ENCODE measurements at regions not wholly inside any gene's neighbourhood (a gene's known extent, or its start where the extent isn't known, plus 50 kb on each side); places are given as distances from the start of the nearest gene placed in this dataset.

DNA sequence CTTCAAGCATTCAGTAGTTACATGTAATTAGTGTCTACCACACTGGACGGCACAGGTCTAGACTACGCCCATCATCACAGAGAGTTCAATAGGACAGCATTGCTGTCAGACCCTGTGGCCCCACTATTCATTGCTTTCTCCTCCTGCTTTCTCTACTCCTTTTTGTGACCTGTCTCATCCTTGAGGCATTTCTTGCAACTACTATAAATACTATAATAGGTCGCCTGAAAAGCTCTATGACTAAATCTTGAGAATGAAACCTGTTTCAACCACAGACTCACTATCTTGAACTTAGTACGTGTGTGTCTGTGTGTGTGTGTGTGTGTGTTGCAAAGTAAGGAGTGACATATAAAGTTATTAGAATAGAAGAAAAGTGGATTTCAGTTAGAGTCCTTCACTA is 252.9 kb upstream of the KLF3 start:
- Histone ChIP-seq H3K4me1 (peaks cover 4% of the 10 kb centered on the region), H3K4me3 (no peak overlapping the region), H3K27ac (no peak overlapping the region), H3K36me3 (replicated peaks in 1 of 2; ENCODE audit: insufficient read depth in 1 of 2, low read depth in 2 of 2) (no peaks in the 10 kb centered on the region), H3K9me3 (no peaks in the 10 kb centered on the region), H3K27me3 (no peaks in the 10 kb centered on the region)
- intact Hi-C loops (cut with DNase I): no loop called here
- DNase-seq: no peak
- WGBS, 2 donors: 69 to 77% methylated on average over 4 of the region's 4 CpGs
- ATAC-seq: no peak
- TF ChIP-seq POLR2A (IDR thresholded peaks at IDR 0.05): no peak
- TF ChIP-seq, protein P1, sequence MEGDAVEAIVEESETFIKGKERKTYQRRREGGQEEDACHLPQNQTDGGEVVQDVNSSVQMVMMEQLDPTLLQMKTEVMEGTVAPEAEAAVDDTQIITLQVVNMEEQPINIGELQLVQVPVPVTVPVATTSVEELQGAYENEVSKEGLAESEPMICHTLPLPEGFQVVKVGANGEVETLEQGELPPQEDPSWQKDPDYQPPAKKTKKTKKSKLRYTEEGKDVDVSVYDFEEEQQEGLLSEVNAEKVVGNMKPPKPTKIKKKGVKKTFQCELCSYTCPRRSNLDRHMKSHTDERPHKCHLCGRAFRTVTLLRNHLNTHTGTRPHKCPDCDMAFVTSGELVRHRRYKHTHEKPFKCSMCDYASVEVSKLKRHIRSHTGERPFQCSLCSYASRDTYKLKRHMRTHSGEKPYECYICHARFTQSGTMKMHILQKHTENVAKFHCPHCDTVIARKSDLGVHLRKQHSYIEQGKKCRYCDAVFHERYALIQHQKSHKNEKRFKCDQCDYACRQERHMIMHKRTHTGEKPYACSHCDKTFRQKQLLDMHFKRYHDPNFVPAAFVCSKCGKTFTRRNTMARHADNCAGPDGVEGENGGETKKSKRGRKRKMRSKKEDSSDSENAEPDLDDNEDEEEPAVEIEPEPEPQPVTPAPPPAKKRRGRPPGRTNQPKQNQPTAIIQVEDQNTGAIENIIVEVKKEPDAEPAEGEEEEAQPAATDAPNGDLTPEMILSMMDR (IDR thresholded peaks at IDR 0.05): no peak

DNA sequence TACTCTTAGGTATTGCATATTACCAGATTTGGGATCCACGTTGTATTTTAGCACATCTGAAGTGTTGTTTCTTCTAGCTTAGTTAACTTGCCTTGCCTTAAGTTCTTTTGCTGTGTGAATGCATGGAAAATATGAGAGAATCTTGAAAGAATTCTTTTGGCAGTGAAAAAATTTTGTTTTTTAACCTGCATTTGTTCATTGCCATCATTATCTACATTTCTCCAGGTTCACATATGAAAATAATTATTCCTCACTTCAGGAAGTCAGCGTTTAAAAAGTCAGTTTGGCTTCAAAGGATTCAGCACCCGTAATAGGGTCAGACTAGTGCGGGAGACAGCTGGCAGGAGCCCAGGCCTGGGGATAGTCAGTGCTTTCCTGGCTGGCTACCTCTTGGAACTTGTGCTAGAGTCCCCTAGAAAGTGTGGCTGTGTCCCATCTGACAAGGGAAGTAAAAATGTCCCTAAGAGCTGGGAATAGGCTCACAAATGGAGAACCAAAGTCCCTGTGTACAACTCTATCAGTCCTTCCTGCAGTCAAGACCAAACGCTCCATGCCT is 251.9 kb upstream of the KLF3 start:
- H3K27me3 ChIP-seq: no peaks in the 10 kb centered on the region
- no peak overlapping the region for H3K4me3 ChIP-seq
- intact Hi-C loops (cut with DNase I): no loop called here
- DNase-seq (no peak), ATAC-seq (no peak)
- TF ChIP-seq, protein P1 (IDR thresholded peaks at IDR 0.05): no peak
- no peak for TF ChIP-seq POLR2A (IDR thresholded peaks at IDR 0.05)
- H3K9me3 ChIP-seq: no peaks in the 10 kb centered on the region
- H3K4me1 ChIP-seq: peaks cover 4% of the 10 kb centered on the region
- 60 to 67% methylated on average over 5 of the region's 5 CpGs for WGBS, 2 donors
- no peaks in the 10 kb centered on the region for H3K36me3 ChIP-seq (replicated peaks in 1 of 2; ENCODE audit: insufficient read depth in 1 of 2, low read depth in 2 of 2)
- H3K27ac ChIP-seq: no peak overlapping the region

DNA sequence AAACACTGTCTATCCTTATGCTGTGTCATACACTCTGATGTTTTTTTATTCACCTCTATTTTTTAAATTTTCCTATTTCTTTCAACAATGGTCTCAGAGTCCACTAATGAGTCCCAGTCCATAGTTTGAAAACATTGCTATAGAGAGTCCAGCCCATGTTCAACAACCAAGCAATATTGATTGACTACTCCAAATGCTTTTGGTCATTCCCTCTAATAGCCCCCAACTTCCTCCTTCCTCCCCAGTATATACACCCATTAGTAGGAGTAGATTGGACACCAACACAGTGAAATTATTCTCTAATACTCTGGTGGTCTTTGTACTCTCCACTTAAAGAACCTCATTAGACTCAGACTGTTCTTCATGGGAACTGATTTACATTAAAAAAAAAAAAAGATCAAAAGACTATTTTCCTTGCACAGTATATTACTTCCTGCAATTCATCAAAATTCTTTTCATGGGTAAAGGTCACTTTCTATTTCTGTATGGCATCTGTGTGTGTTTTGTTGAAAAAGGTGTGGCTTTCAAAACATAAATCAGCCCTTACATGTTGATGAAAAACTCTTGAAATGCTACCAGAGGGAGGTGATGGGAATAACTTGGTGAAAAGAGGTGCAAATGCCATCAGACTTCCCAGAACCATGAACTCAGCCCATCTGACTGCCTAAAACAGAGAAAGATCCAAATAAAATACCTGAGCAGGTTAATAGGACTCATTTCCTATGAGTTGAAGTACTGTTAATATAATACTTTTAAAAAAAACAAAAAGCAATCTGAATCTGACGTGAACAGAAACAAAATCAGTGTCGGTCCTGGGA is 250.3 kb upstream of the KLF3 start:
- Histone ChIP-seq H3K4me1 (peaks cover 4% of the 10 kb centered on the region), H3K27ac (no peak overlapping the region), H3K4me3 (no peak overlapping the region), H3K9me3 (no peaks in the 10 kb centered on the region), H3K27me3 (no peaks in the 10 kb centered on the region), H3K36me3 (replicated peaks in 1 of 2; ENCODE audit: insufficient read depth in 1 of 2, low read depth in 2 of 2) (no peaks in the 10 kb centered on the region)
- TF ChIP-seq, protein P1 (IDR thresholded peaks at IDR 0.05): no peak
- no peak for TF ChIP-seq POLR2A (IDR thresholded peaks at IDR 0.05)
- DNase-seq (no peak), ATAC-seq (no peak)
- 67% methylated on average over 2 of the region's 2 CpGs for WGBS, 2 donors
- intact Hi-C loops (cut with DNase I): no loop called here

DNA sequence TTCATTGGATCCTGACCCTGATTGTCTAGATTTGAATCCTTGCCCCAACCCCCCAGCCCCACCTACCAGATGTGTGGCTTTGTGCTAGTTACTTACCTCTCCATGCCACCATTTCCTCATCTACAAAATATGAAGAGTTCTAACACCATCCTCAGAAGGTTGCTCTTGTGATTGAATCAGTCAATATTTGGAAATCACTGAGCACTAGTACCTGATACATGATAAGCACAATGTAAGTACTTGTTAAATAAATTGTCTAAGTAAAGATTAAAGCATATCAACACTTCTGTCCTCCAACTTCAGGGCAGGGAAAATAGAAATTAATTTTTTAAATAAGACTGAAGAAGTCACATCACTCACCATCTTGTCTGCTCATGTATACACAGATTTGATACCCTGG is 249.6 kb upstream of the KLF3 start:
- TF ChIP-seq, protein P1 (IDR thresholded peaks at IDR 0.05): no peak
- no peak for TF ChIP-seq POLR2A (IDR thresholded peaks at IDR 0.05)
- Histone ChIP-seq H3K36me3 (replicated peaks in 1 of 2; ENCODE audit: insufficient read depth in 1 of 2, low read depth in 2 of 2) (no peaks in the 10 kb centered on the region), H3K27ac (no peak overlapping the region), H3K4me1 (peaks cover 4% of the 10 kb centered on the region), H3K9me3 (no peaks in the 10 kb centered on the region), H3K27me3 (no peaks in the 10 kb centered on the region), H3K4me3 (no peak overlapping the region)
- no peak for DNase-seq
- ATAC-seq: no peak
- intact Hi-C loops (cut with DNase I): no loop called here

DNA sequence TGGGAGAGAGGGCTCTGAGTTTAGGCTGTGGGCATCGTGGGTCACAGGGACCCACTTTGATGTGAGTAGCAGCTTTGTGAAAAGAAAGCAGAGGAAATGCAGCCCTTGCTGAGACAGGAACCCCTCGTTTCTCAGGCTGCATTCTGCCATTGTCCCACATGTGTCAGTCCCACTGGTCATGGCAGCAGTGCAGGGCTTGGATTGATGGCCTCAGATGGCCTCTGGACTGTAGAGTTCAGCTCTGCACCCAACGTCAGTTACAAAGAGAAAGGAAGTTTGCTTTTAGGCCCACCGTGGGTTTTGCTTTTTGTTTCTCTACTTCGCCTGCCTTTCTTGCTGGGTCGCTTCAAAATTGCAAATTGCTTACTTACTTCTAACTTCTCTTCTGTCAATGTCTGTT is 248.3 kb upstream of the KLF3 start:
- Histone ChIP-seq H3K27me3 (no peaks in the 10 kb centered on the region), H3K27ac (no peak overlapping the region), H3K36me3 (replicated peaks in 1 of 2; ENCODE audit: insufficient read depth in 1 of 2, low read depth in 2 of 2) (no peaks in the 10 kb centered on the region), H3K9me3 (no peaks in the 10 kb centered on the region), H3K4me1 (peaks cover 4% of the 10 kb centered on the region), H3K4me3 (no peak overlapping the region)
- intact Hi-C loops (cut with DNase I): no loop called here
- no peak for ATAC-seq
- no peak for DNase-seq
- 80 to 86% methylated on average over 6 of the region's 6 CpGs for WGBS, 2 donors
- TF ChIP-seq, protein P1 (IDR thresholded peaks at IDR 0.05): no peak
- no peak for TF ChIP-seq POLR2A (IDR thresholded peaks at IDR 0.05)
